GM21723 (cell line): ENCODE measurements at regions not wholly inside any gene's neighbourhood (a gene's known extent, or its start where the extent isn't known, plus 50 kb on each side); places are given as distances from the start of the nearest gene placed in this dataset.
"Not testable (repeated sequence)": the region's sequence is repeated elsewhere in the genome, so short reads cannot be mapped to it uniquely, and the experiment has no call there.

ENCODE experiments used
- ATAC-seq: cut with Tn5 transposase; IDR thresholded peaks from one replicate; pipeline ENCODE4 v1.9.1; 2021; ENCODE audit warnings: mild to moderate bottlenecking, moderate library complexity; ENCODE audit not compliant: unreplicated experiment

GRCh38 chr17:16870253-16871245 lies 101.4 kb downstream of the TNFRSF13B start:
- no peak for ATAC-seq

GRCh38 chr17:16869531-16870252 lies 102.2 kb downstream of the TNFRSF13B start:
- not testable (repeated sequence) for ATAC-seq

GRCh38 chr17:16868616-16869015 lies 103.3 kb downstream of the TNFRSF13B start:
- not testable (repeated sequence) for ATAC-seq

- ATAC-seq, result not testable (repeated sequence)
Measured at GRCh38 chr17:16867545-16867944, 104.4 kb downstream of the TNFRSF13B start.

- ATAC-seq, result not testable (repeated sequence)
Measured at GRCh38 chr17:16866841-16867240, 105.1 kb downstream of the TNFRSF13B start.

- ATAC-seq, result no peak
Measured at GRCh38 chr17:16866436-16866835, 105.5 kb downstream of the TNFRSF13B start.

- ATAC-seq, result not testable (repeated sequence)
Measured at GRCh38 chr17:16865704-16866103, 106.2 kb downstream of the TNFRSF13B start.

GRCh38 chr17:16865077-16865613 lies 106.8 kb downstream of the TNFRSF13B start:
- ATAC-seq, result not testable (repeated sequence)

GRCh38 chr17:16864462-16865076 lies 107.3 kb downstream of the TNFRSF13B start:
- not testable (repeated sequence) for ATAC-seq

GRCh38 chr17:16861152-16861551 lies 110.8 kb downstream of the TNFRSF13B start:
- not testable (repeated sequence) for ATAC-seq

GRCh38 chr17:16860467-16860866 lies 111.5 kb downstream of the TNFRSF13B start:
- ATAC-seq, result not testable (repeated sequence)

- ATAC-seq, result not testable (repeated sequence)
Measured at GRCh38 chr17:16859515-16859914, 112.4 kb downstream of the TNFRSF13B start.

- ATAC-seq, result not testable (repeated sequence)
Measured at GRCh38 chr17:16857746-16858145, 114.2 kb downstream of the TNFRSF13B start.

- ATAC-seq, result not testable (repeated sequence)
Measured at GRCh38 chr17:16856846-16857245, 115.1 kb downstream of the TNFRSF13B start.

GRCh38 chr17:16856171-16856570 lies 115.7 kb downstream of the TNFRSF13B start:
- not testable (repeated sequence) for ATAC-seq

- ATAC-seq, result not testable (repeated sequence)
Measured at GRCh38 chr17:16854636-16855035, 117.3 kb downstream of the TNFRSF13B start.

GRCh38 chr17:16853661-16854320 lies 118.1 kb downstream of the TNFRSF13B start:
- no peak for ATAC-seq

GRCh38 chr17:16849861-16850260 lies 122.1 kb downstream of the TNFRSF13B start:
- not testable (repeated sequence) for ATAC-seq

- ATAC-seq, result not testable (repeated sequence)
Measured at GRCh38 chr17:16848997-16849396, 122.9 kb downstream of the TNFRSF13B start.

GRCh38 chr17:16845098-16845497 lies 126.8 kb downstream of the TNFRSF13B start:
- not testable (repeated sequence) for ATAC-seq
